Thoracic aorta (tissue), 2 donors: ENCODE measurements at regions not wholly inside any gene's neighbourhood (a gene's known extent, or its start where the extent isn't known, plus 50 kb on each side); places are given as distances from the start of the nearest gene placed in this dataset.

Source experiments
- ATAC-seq: fragments of 150-250 bp; one replicate; pipeline ENCODE4 v1.8.0; 2017; ENCODE audit warnings: low read depth; ENCODE audit not compliant: insufficient number of reproducible peaks, low FRiP score
- DNase-seq: peaks from one replicate; pipeline ENCODE4 v3.0.0-alpha.2; 2020; ENCODE audit warnings: low spot score
- H3K27ac ChIP-seq, 2 donors: fragments of 200-600 bp; sonication (generic); 1 replicate in 1 of 2; 2 replicates in 1 of 2; pipeline ENCODE4 v1.5.1; 2016; ENCODE audit warnings: mild to moderate bottlenecking in 2 of 2, moderate library complexity in 2 of 2
- H3K27me3 ChIP-seq: fragments of 200-600 bp; sonication (generic); replicated peaks from 2 replicates; pipeline ENCODE4 v1.6.0; 2016; ENCODE audit warnings: mild to moderate bottlenecking; ENCODE audit not compliant: insufficient read depth
- H3K36me3 ChIP-seq: fragments of 200-600 bp; sonication (generic); one replicate; pipeline ENCODE4 v1.5.1; 2016
- H3K4me1 ChIP-seq, 2 donors: fragments of 200-600 bp; sonication (generic); 1 replicate in 1 of 2; 2 replicates in 1 of 2; pipeline versions ENCODE4 v1.5.1 to v1.6.0; 2016; ENCODE audit warnings: low read depth in 2 of 2, mild to moderate bottlenecking in 1 of 2; ENCODE audit not compliant: control insufficient read depth in 1 of 2
- H3K4me3 ChIP-seq: fragments of 200-600 bp; sonication (generic); 2 replicates; pipeline ENCODE4 v1.5.1; 2016; ENCODE audit warnings: mild to moderate bottlenecking
- H3K9me3 ChIP-seq: fragments of 200-600 bp; sonication (generic); 2 replicates; pipeline ENCODE4 v1.5.1; 2016
- TF ChIP-seq, protein P1 (sequence below): fragments of 200-600 bp; sonication (generic); IDR thresholded peaks from one replicate; pipeline ENCODE4 v1.5.1; 2019; ENCODE audit warnings: antibody characterized with exemption

DNA sequence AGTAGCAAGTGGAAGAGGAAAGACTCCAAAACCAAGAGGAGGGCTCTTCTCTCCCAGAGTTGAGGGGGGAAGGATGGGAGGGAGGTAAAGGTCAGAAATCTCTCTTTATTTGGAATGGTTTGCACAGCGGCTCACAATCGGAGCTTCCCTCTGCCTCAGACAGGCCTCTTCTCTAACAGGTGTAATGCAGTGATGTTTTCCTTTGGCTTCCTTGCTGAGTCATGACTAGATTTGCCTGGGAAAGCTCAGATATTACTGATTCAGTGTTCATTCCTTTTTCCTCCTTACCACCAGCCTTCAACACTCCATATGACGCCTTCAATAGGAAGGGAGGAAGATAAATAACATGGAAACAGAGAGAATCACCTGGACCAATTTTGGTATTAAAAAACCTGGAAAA lies 136.6 kb downstream of the RNF152 start:
- no peak for DNase-seq
- ATAC-seq: no peak
- H3K9me3 ChIP-seq: no peaks in the 10 kb centered on the region
- H3K4me3 ChIP-seq: no peak overlapping the region
- peaks cover 0 to 9% of the 10 kb centered on the region in 2 donors for H3K4me1 ChIP-seq
- TF ChIP-seq, protein P1, sequence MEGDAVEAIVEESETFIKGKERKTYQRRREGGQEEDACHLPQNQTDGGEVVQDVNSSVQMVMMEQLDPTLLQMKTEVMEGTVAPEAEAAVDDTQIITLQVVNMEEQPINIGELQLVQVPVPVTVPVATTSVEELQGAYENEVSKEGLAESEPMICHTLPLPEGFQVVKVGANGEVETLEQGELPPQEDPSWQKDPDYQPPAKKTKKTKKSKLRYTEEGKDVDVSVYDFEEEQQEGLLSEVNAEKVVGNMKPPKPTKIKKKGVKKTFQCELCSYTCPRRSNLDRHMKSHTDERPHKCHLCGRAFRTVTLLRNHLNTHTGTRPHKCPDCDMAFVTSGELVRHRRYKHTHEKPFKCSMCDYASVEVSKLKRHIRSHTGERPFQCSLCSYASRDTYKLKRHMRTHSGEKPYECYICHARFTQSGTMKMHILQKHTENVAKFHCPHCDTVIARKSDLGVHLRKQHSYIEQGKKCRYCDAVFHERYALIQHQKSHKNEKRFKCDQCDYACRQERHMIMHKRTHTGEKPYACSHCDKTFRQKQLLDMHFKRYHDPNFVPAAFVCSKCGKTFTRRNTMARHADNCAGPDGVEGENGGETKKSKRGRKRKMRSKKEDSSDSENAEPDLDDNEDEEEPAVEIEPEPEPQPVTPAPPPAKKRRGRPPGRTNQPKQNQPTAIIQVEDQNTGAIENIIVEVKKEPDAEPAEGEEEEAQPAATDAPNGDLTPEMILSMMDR: no peak
- H3K36me3 ChIP-seq: no peaks in the 10 kb centered on the region
- H3K27ac ChIP-seq: no peak overlapping the region
- no peaks in the 10 kb centered on the region for H3K27me3 ChIP-seq

DNA sequence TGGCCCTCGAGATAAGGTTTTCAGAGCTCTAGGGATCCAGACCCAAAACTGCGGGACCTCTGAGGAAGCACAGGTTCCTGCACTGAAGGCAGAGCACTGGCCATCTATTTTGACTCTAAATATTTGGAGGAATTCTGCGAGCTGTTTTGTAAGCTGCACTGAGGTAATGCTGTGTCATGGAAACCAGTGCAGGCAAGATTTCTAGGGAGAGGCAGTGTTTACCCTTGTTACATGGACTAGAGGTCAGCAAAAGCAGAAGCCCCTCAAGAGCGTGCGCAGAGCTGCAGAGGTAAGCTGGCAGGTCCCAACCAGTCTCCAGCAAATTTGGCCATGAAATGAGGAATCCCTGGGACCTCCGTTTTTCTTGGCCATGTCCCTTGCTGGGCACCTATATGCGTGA lies 137.3 kb downstream of the RNF152 start:
- Histone ChIP-seq H3K4me3 (peak overlapping the region; percentile 3), H3K4me1 (peaks cover 0 to 9% of the 10 kb centered on the region in 2 donors), H3K9me3 (no peaks in the 10 kb centered on the region), H3K36me3 (no peaks in the 10 kb centered on the region), H3K27me3 (no peaks in the 10 kb centered on the region), H3K27ac (no peak overlapping the region)
- TF ChIP-seq, protein P1: no peak
- no peak for ATAC-seq
- DNase-seq: no peak

DNA sequence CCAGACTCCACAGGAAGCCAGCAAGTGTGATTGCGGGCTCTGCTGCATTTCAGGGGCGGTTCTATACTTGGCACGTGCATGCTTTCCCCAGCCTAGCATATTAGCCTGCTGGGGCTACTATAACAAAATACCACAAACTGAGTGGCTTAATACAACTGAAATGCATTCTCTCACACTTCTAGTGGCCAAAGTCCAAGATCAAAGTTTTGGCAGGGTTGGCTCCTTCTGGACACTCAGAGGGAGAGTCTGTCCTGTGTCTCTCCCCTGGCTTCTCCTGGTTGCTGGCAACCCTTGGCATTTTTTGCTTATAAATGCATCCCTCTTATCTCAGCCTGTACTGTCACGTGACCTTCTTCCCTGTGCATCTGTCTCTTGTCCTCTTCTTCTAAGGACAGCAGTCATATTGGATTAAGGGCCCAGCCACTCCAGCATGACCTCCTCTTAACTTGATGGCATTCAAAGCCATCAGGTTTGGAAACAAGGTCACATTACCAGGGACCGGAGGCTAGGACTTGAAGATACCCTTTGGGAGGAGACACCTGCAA lies 138.7 kb downstream of the RNF152 start:
- DNase-seq (no peak), ATAC-seq (no peak)
- Histone ChIP-seq H3K36me3 (no peaks in the 10 kb centered on the region), H3K4me1 (peaks cover 0 to 9% of the 10 kb centered on the region in 2 donors), H3K27ac (no peak overlapping the region), H3K27me3 (no peaks in the 10 kb centered on the region), H3K9me3 (no peaks in the 10 kb centered on the region), H3K4me3 (no peak overlapping the region)
- TF ChIP-seq, protein P1: no peak

DNA sequence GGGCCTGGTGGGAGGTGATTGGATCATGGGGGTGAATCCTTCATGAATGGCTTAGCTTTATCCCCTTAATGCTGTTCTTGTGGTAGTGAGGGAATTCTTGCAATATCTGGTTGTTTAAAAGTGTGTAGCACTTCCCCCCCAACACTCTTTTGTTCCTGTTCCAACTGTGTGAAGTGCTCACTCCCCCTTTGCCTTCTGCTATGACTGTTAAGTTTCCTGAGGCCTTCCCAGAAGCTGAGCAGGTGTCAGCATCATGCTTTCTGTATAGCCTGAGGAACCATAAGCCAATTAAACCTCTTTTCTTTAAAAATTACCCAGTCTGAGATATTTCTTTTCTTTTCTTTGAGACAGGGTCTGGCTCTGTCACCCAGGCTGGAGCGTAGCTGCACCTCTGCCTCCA lies 139.4 kb downstream of the RNF152 start:
- Histone ChIP-seq H3K4me3 (no peak overlapping the region), H3K36me3 (no peaks in the 10 kb centered on the region), H3K27me3 (no peaks in the 10 kb centered on the region), H3K9me3 (no peaks in the 10 kb centered on the region), H3K27ac (no peak overlapping the region), H3K4me1 (peaks cover 0 to 9% of the 10 kb centered on the region in 2 donors)
- DNase-seq (no peak), ATAC-seq (no peak)
- TF ChIP-seq, protein P1: no peak

DNA sequence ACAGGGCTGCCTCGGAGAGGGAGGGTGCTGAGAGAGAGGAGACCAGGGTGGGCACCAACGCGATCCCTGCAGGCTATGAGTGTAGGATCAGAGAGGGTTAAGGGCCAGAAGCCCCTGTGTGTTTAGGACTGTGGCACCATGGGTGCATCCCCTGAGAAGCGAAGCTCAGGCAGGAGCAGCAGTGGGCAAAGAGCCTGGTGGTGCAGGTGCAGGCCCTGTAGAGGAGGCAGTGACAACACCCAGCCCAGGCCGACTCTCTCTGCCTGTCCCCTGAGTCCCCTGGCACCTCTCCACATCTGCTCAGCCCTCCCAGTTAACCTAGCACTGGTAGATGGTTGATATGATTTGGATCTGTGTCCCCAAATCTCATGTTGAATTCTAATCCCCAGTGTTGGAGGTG lies 139.8 kb downstream of the RNF152 start:
- TF ChIP-seq, protein P1: no peak
- Histone ChIP-seq H3K4me1 (peaks cover 0 to 9% of the 10 kb centered on the region in 2 donors), H3K27me3 (no peaks in the 10 kb centered on the region), H3K27ac (no peak overlapping the region), H3K4me3 (no peak overlapping the region), H3K9me3 (no peaks in the 10 kb centered on the region), H3K36me3 (no peaks in the 10 kb centered on the region)
- no peak for DNase-seq
- ATAC-seq: no peak
